NCI-H187 (cell line): ENCODE measurements at regions not wholly inside any gene's neighbourhood (a gene's known extent, or its start where the extent isn't known, plus 50 kb on each side); places are given as distances from the start of the nearest gene placed in this dataset.
A peak's percentile ranks its signal among the peaks of the same experiment; 100 is the strongest.

ENCODE experiments used
- DNase-seq, 2 experiments: peaks; one replicate each; lab custom pipeline; 2025; lab: John Stamatoyannopoulos, UW

GRCh38 chr7:98565103-98565502 is 52.0 kb upstream of the NPTX2 start:
- no peak for DNase-seq

- no peak for DNase-seq
These were observed 54.1 kb upstream of the NPTX2 start for GRCh38 chr7:98562871-98563495.

- peak; percentile 57 to 74 for DNase-seq
These were observed 54.7 kb upstream of the NPTX2 start for GRCh38 chr7:98562381-98562823.

GRCh38 chr7:98559958-98560357 is 57.1 kb upstream of the NPTX2 start:
- DNase-seq: peak in 1 of 2 experiments; percentile 41

DNA sequence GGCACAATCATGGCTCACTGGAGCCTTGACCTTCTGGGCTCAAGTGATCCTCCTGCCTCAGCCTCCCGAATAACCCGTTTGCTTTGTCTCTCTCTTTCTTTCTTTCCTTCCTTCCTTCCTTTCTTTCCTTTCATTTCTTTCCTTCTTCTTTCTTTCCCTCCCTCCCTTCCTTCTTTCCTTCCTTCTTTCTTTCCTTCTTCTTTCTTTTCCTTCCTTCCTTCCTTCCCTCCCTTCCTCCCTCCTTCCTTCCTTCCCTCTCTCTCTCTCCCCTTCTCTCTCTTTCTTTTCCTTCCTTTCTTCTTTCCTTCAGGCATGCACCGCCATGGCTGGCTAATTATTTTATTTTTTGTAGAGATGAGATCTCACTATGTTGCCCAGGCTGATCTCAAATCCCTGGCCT is 57.9 kb upstream of the NPTX2 start:
- no peak for DNase-seq

GRCh38 chr7:98557538-98558031 is 59.5 kb upstream of the NPTX2 start:
- DNase-seq: no peak

DNA sequence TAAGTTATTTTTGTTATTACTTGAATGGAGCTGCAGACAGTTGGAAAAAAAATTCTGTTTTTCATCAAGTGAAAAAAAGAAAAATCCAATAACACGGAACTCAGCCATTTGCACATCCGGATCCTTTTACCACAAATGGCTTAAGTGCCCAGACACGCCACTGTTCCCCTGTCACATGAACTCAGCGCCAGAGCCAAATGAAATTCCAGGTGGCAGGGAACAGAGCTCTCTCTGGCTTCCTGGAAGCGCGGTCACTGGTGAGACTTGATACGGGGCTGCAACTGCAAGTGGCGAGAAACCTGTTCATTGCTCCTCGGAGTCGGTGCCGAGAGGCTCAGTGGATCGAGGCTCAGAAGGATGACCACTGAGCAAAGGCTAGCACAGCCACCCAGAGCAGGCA is 60.8 kb upstream of the NPTX2 start:
- DNase-seq: peak; percentile 20 to 71

- DNase-seq: no peak
These were observed 61.7 kb upstream of the NPTX2 start for GRCh38 chr7:98555403-98555802.

DNA sequence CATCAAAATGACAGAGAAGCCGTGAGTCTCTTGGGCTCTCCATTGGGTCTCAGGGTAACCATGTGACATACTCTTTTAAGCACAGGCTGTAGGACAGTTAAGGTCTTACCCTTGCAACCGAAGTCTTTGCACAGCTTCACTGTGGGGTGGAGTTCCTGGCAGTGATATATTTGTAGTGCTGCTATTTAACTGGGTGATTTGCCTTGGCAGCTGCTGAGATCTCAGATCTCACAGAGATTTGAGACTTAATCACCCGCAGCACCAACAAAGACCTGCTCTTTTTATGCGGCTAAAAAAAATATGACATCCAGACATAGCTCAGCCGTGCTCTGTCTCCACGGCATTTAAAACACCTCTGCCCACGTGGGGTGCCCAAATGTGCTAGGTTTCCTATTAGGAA is 63.4 kb upstream of the NPTX2 start:
- no peak for DNase-seq

GRCh38 chr7:98551611-98552273 is 65.3 kb upstream of the NPTX2 start:
- DNase-seq: no peak

GRCh38 chr7:98548971-98549370 is 68.1 kb upstream of the NPTX2 start:
- DNase-seq: no peak

GRCh38 chr7:98548370-98548769 is 68.7 kb upstream of the NPTX2 start:
- no peak for DNase-seq

DNA sequence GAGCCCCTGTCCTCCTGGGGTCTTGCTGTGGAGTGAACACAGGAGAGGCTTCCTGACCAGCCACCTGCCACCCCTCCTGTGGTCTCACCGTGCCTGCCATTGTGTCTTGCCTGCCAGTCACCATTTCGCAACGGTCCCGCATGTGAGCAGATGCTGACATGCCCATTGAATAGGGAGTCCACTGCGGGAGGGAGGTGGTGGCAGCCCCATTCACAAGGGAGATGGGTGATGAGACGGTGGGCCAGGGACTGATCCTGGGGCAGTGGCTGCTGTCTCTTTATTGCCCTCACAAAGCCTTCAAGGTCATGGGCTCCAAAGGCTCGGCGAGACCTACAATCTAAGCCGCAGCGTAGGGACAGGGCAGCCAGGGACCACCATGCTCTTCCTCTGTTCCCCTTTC is 76.0 kb upstream of the NPTX2 start:
- DNase-seq: no peak

- DNase-seq: no peak
These were observed 77.2 kb upstream of the NPTX2 start for GRCh38 chr7:98539865-98540264.

- DNase-seq: no peak
These were observed 80.3 kb upstream of the NPTX2 start for GRCh38 chr7:98536803-98537202.

DNA sequence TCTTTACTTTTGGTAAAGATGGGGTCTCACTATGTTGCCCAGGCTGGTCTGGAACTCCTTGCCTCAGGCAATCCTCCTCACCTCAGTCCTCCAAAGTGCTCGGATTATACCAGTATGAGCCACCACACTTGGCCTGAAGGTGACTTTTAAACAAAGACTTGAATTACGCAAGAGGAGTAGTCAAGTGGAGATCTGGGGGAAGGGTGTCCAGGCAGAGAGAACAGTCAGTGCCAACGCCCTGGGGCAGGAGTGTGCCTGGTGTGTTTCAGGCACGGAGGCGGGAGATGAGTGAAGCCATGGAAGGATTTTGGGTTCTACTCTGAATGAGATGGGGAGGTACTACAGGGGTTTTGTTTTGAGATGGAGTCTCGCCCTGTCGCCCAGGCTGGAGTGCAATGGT is 82.6 kb upstream of the NPTX2 start:
- no peak for DNase-seq

GRCh38 chr7:98531717-98532116 is 85.4 kb upstream of the NPTX2 start:
- DNase-seq: no peak

GRCh38 chr7:98528079-98528478 is 89.0 kb upstream of the NPTX2 start:
- DNase-seq: no peak

DNA sequence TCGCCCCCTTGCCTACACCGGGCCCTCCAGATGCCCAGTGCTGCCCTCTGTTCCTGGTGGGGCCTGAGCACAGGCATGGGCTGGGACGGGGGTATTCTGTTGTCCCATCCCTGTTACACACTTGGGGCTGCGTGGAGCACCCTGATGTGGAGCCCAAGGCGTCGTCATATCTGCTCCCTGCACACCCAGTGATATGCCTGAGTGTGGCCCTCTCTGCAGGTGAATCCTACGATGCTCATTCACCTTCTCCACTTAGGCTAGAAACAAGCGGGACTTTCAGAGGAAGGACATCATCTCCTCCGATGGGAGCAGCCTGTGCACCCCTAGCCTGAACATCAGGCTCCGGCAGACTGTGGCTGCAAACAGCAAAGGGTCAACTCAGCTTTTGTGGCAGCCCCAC is 91.0 kb upstream of the NPTX2 start:
- DNase-seq: no peak

- DNase-seq: no peak
These were observed 95.9 kb upstream of the NPTX2 start for GRCh38 chr7:98521089-98521692.

DNA sequence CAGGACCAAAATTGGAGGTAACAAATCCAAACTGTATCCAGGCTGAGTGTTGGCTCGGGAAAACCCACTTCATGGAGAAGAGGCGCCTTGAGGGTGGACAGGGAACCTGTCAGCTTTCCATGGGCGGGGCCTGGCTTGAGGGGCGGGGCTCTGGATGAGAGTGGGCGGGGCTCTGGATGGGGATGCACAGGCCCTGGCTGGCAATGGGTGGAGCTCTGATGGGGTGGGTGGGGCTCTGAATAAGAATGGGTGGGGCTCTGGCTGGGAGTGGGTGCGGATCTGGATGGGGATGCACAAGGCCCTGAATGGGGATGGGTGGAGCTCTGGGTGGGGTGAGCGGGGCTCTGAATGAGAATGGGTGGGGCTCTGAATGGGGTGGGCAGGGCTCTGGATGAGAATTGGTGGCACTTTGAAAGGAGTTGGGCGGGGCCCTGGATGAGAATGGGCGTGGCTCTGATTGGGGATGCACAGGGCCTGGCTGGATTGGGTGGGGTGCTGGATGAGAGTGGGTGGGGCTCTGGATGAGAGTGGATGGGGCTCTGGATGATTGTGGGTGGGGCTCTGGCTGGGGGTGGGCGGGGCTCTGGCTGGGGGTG is 96.6 kb upstream of the NPTX2 start:
- no peak for DNase-seq

DNA sequence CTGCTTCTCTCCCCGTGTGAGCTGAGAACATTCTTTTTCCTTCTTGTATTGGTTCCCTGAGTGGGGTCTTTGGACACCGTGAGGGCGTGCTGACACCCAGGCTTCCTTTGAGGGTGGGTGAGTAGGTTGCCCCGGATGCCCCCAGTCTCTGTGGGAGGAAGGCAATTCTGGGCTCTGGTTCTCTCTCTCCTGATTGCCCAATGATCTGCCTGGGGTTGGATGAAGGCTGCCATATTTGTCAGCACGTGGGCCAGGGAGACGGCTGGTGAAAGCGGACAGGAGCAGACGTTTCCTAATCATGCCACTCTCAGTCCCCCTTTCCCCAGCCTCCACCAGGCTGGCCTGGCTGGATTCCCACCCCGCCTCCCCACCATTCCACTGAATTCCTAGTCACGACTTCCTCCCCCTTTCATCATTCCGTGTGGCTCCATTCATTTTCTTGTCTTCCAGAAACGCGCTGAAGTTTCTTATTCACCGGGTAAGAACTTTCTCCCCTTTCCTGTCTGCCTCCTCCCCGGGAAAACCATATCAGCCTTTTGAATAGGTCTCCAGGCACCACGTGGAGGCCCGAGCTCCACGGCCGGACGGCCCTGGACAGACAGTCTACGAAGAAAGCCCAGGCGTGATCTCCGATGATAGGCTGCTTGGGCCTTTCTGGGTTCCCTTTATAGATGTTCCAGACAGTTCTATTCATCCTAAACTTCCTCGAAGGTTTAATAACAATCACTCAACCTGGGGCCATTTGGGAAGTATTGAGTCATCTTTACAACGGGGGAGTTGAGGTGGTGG is 98.7 kb upstream of the NPTX2 start:
- no peak for DNase-seq
